GM12873 (cell line): ENCODE measurements at regions not wholly inside any gene's neighbourhood (a gene's known extent, or its start where the extent isn't known, plus 50 kb on each side); places are given as distances from the start of the nearest gene placed in this dataset.

ENCODE experiments used
- CTCF ChIP-seq: IDR thresholded peaks from 2 replicates; pipeline ENCODE4 v1.5.1; 2012; ENCODE audit warnings: low read depth, mild to moderate bottlenecking, moderate library complexity, low read length, control low read depth; ENCODE audit not compliant: insufficient read depth; ENCODE audit errors: missing control alignments

DNA sequence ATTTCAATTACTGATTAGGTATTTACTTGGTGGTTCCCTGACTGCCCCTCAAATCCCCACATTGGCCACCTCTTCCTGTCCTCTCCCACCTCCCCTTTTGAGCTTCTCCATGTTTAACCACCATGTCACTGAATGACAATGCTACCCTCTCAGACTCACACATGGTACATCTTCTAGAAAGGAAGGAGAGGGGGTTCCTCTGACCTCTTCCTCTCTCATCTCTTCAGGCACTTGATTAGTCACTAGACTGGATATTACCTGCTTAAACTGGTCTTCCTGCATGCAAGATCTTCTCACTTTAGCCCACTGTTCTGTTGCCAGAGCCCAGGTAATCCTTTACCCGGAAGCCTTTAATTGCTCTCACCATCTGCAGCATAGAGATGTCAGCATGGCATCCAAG lies 64.9 kb downstream of the DIPK2A start:
- TF ChIP-seq CTCF, result no peak

DNA sequence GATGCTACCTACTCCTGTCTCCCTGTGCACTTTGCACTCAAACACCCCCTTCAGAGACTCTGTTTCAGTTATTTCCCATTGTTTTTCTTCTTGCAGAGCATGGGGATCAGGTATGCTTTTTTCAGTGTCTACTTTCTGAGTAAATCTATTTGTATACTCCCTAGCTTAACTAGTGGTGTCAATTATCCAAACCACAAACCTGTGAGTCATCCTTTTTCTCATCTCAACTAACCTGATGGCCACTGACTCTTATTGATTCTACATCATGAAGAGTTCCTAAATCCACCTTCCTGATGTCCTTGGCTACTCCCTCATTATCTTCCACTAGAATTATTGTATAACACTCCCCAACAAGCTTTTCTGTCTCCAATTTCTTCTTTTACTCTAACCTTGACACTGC lies 68.0 kb downstream of the DIPK2A start:
- TF ChIP-seq CTCF, result no peak

GRCh38 chr3:144041960-144042556 lies 70.4 kb downstream of the DIPK2A start:
- no peak for TF ChIP-seq CTCF

DNA sequence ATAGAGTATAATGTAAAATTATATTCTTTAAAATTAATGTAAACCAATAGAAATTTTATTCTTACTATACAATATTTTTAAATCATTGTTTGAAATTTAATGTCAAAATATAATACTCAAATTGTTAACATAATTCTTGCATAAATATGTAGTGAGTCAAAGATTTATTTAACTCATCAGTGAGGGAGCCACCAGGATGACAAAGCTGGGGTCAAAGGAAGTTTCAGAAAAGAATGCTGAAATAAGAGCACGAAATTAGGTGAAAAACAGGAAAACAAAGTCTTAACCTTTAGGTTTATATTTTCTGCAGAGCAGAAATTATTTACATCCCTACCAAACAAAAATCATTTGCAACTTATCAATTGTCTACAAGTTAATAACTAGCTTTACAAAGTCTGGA lies 74.1 kb downstream of the DIPK2A start:
- TF ChIP-seq CTCF, result no peak

GRCh38 chr3:144049374-144049773 lies 77.8 kb downstream of the DIPK2A start:
- no peak for TF ChIP-seq CTCF

DNA sequence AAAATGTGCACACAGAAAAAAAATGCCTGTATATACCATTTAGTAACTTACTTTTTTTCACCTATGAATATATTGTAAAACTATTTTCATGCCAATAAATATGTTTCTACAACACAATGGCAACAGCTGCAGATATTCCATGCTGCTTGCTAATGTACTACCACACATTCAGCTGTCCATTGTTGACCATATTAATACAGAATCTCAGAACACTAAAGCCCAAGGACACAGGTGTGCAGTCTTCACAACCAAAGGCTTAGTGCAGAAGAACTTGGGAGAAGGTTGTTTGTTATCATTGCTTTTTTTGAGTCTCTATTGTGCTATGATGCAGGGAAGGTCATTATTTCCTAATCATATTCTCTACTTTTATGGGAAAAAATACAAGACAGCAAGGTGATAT lies 79.6 kb downstream of the DIPK2A start:
- TF ChIP-seq CTCF, result no peak

- TF ChIP-seq CTCF, result no peak
Observed at GRCh38 chr3:144052275-144052674, 80.7 kb downstream of the DIPK2A start.
